HL-60 (cell line): ENCODE measurements at regions not wholly inside any gene's neighbourhood (a gene's known extent, or its start where the extent isn't known, plus 50 kb on each side); places are given as distances from the start of the nearest gene placed in this dataset.

Source experiments
- CTCF ChIP-seq: IDR thresholded peaks from one replicate; pipeline ENCODE4 v1.5.1; 2011; ENCODE audit warnings: low read length, control low read depth, inconsistent platforms; ENCODE audit not compliant: insufficient read depth
- GABPA ChIP-seq: IDR thresholded peaks from 2 replicates; pipeline ENCODE4 v1.6.1; 2012; ENCODE audit warnings: low read depth
- POLR2AphosphoS5 ChIP-seq: IDR thresholded peaks from 2 replicates; pipeline ENCODE4 v1.6.1; 2012; ENCODE audit warnings: low read depth
- REST ChIP-seq: IDR thresholded peaks from 2 replicates; pipeline ENCODE4 v1.6.1; 2012; ENCODE audit warnings: low read depth; ENCODE audit not compliant: insufficient replicate concordance

- TF ChIP-seq CTCF (no peak), POLR2AphosphoS5 (no peak), REST (no peak), GABPA (no peak)
Observed at GRCh38 chr14:48890333-48890732, 695.8 kb downstream of the RPS29 start.
